GM12891 (cell line): ENCODE measurements at regions not wholly inside any gene's neighbourhood (a gene's known extent, or its start where the extent isn't known, plus 50 kb on each side); places are given as distances from the start of the nearest gene placed in this dataset.

ENCODE experiments used
- POLR2A ChIP-seq: IDR thresholded peaks from 2 replicates; pipeline ENCODE4 v1.6.1; 2011; ENCODE audit warnings: low read depth, low read length, control low read depth
- POLR2AphosphoS5 ChIP-seq: IDR thresholded peaks from 2 replicates; pipeline ENCODE4 v1.6.1; 2011; ENCODE audit warnings: low read depth, low read length, control low read depth
- TAF1 ChIP-seq: IDR thresholded peaks from 2 replicates; pipeline ENCODE4 v1.6.1; 2011; ENCODE audit warnings: low read depth, low read length, control low read depth

GRCh38 chr6:141552463-141552862, 580.3 kb upstream of the GJE1 start:
- TF ChIP-seq POLR2A (no peak), TAF1 (no peak), POLR2AphosphoS5 (no peak)
